ENCODE measurements at regions not wholly inside any gene's neighbourhood (a gene's known extent, or its start where the extent isn't known, plus 50 kb on each side); places are given as distances from the start of the nearest gene placed in this dataset.

DNA sequence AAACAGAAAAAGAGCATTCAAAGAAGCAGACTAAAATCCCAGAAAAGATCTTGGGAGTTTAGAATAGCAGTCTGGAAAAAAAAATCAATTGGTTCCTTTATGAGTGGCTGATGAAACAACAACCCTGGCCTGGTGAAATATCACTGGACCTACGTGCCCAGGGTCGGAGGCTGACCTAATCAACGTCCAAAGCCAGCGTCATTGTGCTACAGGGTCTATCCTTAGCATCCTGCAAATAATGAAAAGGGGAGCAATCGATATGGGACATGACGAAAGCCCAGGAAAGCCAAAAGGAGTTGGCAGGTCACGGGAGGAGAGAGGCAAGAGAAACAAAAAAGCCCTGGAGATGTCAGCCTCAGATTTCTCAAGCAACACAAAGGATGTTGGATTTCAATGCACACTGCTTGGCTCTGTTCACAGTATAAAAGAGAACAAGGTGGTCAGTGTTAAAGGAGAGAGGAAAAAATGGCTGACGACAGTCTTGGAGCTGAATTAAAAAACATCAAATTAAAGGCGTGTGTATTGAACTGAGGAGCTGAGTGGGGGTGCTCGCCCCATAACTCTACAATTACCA, 148.8 kb downstream of the BLID start:
- H3K9ac ChIP-seq: no peak overlapping the region
- no peaks in the 10 kb centered on the region for H3K9me2 ChIP-seq
- WGBS (ENCODE audit: low lambda C conversion rate): 86% methylated on average over 10 of the region's 10 CpGs
- H3K27ac ChIP-seq (ENCODE audit: low read depth in 2 of 2, low read length in 1 of 2): no peak overlapping the region
- TF ChIP-seq JUND (IDR thresholded peaks at IDR 0.05): no peak
- H3K9me3 ChIP-seq: no peaks in the 10 kb centered on the region
- ChIA-PET POLR2A (no interaction called here), CTCF (interaction anchor here (1.1 kb wide), 2 partner anchors 16 to 311 kb away, joined by 3 to 4 read pairs; no protein-coding TSS in a partner anchor)
- H3K27me3 ChIP-seq (ENCODE audit: insufficient read depth): no peaks in the 10 kb centered on the region
- peaks cover 6% of the 10 kb centered on the region for H3F3A ChIP-seq (replicated peaks; ENCODE audit: insufficient read depth)
- H4K20me1 ChIP-seq (ENCODE audit: insufficient read depth): no peaks in the 10 kb centered on the region
- peaks cover 4 to 15% of the 10 kb centered on the region in 2 experiments for H3K4me1 ChIP-seq (ENCODE audit: control insufficient read depth in 1 of 2, insufficient read depth in 2 of 2, low read depth in 1 of 2, low read length in 1 of 2)
- no peaks in the 10 kb centered on the region for H3K79me2 ChIP-seq (ENCODE audit: insufficient read depth)
- H3K4me3 ChIP-seq (ENCODE audit: low read depth in 2 of 2, low read length in 1 of 2): no peak overlapping the region
- no peak overlapping the region for H2AFZ ChIP-seq (ENCODE audit: low read depth)
- no peak for DNase-seq
- no peak overlapping the region for H3K4me2 ChIP-seq
- H3K36me3 ChIP-seq (replicated peaks in 1 of 2; ENCODE audit: control insufficient read depth in 1 of 2, insufficient read depth in 2 of 2, low read length in 1 of 2): no peaks in the 10 kb centered on the region

DNA sequence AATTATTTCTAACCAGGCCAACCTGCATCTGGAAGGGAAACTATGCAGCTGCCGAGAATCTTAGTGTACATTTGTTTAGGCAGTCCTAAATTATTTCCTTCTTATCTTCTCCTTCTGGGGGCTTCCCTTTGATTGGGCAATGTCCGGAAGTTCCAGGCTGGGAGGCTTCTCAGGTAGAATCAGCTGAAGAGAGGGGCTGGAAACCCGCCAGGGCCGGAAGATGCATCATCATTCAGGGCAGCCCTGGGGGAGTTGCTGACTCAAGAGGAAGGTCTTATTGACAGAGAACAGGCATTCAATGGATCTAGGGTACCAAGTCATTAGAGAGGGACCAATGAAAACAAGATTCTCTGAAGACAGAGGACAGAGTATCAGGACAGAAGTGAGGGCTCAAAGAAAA, 150.7 kb downstream of the BLID start:
- peak; percentile 54; the same call in 1 of the 2 replicates for TF ChIP-seq JUND (IDR thresholded peaks at IDR 0.05)
- TF ChIP-seq NFIC (IDR thresholded peaks at IDR 0.05; ENCODE audit: borderline replicate concordance): peak; percentile 84
- TF ChIP-seq TCF12 (IDR thresholded peaks at IDR 0.05): peak; percentile 69
- peak; percentile 33; the same call in 1 of the 2 replicates for TF ChIP-seq RXRA (IDR thresholded peaks at IDR 0.05; ENCODE audit: borderline replicate concordance, low read depth)
- TF ChIP-seq RFX5 (IDR thresholded peaks at IDR 0.05; ENCODE audit: low read length): no peak
- no peak for TF ChIP-seq POLR2AphosphoS5 (IDR thresholded peaks at IDR 0.05; ENCODE audit: low read depth, low read length)
- TF ChIP-seq RCOR1 (IDR thresholded peaks at IDR 0.05; ENCODE audit: low read length): no peak
- TF ChIP-seq EP300 (IDR thresholded peaks at IDR 0.05; ENCODE audit: borderline replicate concordance in 1 of 2, low read depth in 1 of 2, low read length in 1 of 2): peak in 1 of 2 experiments; percentile 60; a peak in 1 of 4 replicates
- TF ChIP-seq, protein P1, sequence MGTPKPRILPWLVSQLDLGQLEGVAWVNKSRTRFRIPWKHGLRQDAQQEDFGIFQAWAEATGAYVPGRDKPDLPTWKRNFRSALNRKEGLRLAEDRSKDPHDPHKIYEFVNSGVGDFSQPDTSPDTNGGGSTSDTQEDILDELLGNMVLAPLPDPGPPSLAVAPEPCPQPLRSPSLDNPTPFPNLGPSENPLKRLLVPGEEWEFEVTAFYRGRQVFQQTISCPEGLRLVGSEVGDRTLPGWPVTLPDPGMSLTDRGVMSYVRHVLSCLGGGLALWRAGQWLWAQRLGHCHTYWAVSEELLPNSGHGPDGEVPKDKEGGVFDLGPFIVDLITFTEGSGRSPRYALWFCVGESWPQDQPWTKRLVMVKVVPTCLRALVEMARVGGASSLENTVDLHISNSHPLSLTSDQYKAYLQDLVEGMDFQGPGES (IDR thresholded peaks at IDR 0.05; ENCODE audit: low read depth, low read length): no peak
- TF ChIP-seq, protein P2, sequence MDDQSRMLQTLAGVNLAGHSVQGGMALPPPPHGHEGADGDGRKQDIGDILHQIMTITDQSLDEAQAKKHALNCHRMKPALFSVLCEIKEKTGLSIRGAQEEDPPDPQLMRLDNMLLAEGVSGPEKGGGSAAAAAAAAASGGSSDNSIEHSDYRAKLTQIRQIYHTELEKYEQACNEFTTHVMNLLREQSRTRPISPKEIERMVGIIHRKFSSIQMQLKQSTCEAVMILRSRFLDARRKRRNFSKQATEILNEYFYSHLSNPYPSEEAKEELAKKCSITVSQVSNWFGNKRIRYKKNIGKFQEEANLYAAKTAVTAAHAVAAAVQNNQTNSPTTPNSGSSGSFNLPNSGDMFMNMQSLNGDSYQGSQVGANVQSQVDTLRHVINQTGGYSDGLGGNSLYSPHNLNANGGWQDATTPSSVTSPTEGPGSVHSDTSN (IDR thresholded peaks at IDR 0.05): peak; percentile 58
- no peak for TF ChIP-seq SIN3A (IDR thresholded peaks at IDR 0.05; ENCODE audit: borderline replicate concordance, low read depth, low read length)
- peak; percentile 61; the same call in 1 of the 2 replicates for TF ChIP-seq FOSL2 (IDR thresholded peaks at IDR 0.05; ENCODE audit: borderline replicate concordance, low read depth)
- Histone ChIP-seq H2AFZ (ENCODE audit: low read depth) (peak overlapping the region; percentile 67), H3K36me3 (replicated peaks in 1 of 2; ENCODE audit: control insufficient read depth in 1 of 2, insufficient read depth in 2 of 2, low read length in 1 of 2) (no peaks in the 10 kb centered on the region), H3F3A (replicated peaks; ENCODE audit: insufficient read depth) (peaks cover 6% of the 10 kb centered on the region), H3K9ac (no peak overlapping the region), H3K27me3 (ENCODE audit: insufficient read depth) (no peaks in the 10 kb centered on the region), H3K9me2 (no peaks in the 10 kb centered on the region), H3K9me3 (no peaks in the 10 kb centered on the region), H3K27ac (ENCODE audit: low read depth in 2 of 2, low read length in 1 of 2) (peak overlapping the region; percentile 46 to 84), H3K4me3 (ENCODE audit: low read depth in 2 of 2, low read length in 1 of 2) (no peak overlapping the region), H3K79me2 (ENCODE audit: insufficient read depth) (no peaks in the 10 kb centered on the region), H3K4me1 (ENCODE audit: control insufficient read depth in 1 of 2, insufficient read depth in 2 of 2, low read depth in 1 of 2, low read length in 1 of 2) (peaks cover 6 to 15% of the 10 kb centered on the region in 2 experiments), H4K20me1 (ENCODE audit: insufficient read depth) (no peaks in the 10 kb centered on the region), H3K4me2 (0 out of 2 replicates have a peak overlapping the region, but pooled peaks have one; percentile 25)
- ChIA-PET CTCF (interaction anchor here (0.9 kb wide), 1 partner anchor 309 kb away, joined by 3 read pairs; no protein-coding TSS in a partner anchor), POLR2A (no interaction called here)
- no peak for DNase-seq
- WGBS (ENCODE audit: low lambda C conversion rate): 20% methylated on average over 4 of the region's 4 CpGs
